K562 (cell line): ENCODE measurements at regions not wholly inside any gene's neighbourhood (a gene's known extent, or its start where the extent isn't known, plus 50 kb on each side); places are given as distances from the start of the nearest gene placed in this dataset.

Source experiments
- BACH1 ChIP-seq: fragments of 200-800 bp; sonication (Bioruptor generic); IDR thresholded peaks from 2 replicates; pipeline ENCODE4 v1.6.1; 2016; ENCODE audit warnings: missing genetic modification characterization, missing compliant biosample characterization
- MTF1 ChIP-seq: fragments of 250-450 bp; sonication (Bioruptor Pico); IDR thresholded peaks from 2 replicates; pipeline ENCODE4 v1.9.0; 2021; ENCODE audit warnings: moderate library complexity, mild to moderate bottlenecking, inconsistent platforms, borderline replicate concordance
- RHOXF2B ChIP-seq: fragments of 250-450 bp; sonication (Bioruptor Pico); conservative IDR thresholded peaks from 2 replicates; pipeline ENCODE4 v1.5.1; 2021
- SMAD3 ChIP-seq: fragments of 450-650 bp; formaldehyde crosslinking; conservative IDR thresholded peaks from 2 replicates; pipeline ENCODE4 v1.4.0; 2020; ENCODE audit warnings: mild to moderate bottlenecking
- SMAD4 ChIP-seq: fragments of 250-450 bp; sonication (Bioruptor Pico); conservative IDR thresholded peaks from 2 replicates; pipeline ENCODE4 v1.8.0; 2021; ENCODE audit warnings: inconsistent platforms, mild to moderate bottlenecking, moderate library complexity
- TEAD1 ChIP-seq, 2 experiments: fragments of 450-650 bp in 1 of 2; sonication (generic) in 1 of 2; formaldehyde crosslinking; IDR thresholded peaks; 2 replicates each; pipeline versions ENCODE4 v1.4.0 to v1.8.0; 2020 to 2022; ENCODE audit warnings: mild to moderate bottlenecking in 2 of 2, missing genetic modification reagents in 1 of 2
- ZBTB17 ChIP-seq: fragments of 450-650 bp; formaldehyde crosslinking; IDR thresholded peaks from 2 replicates; pipeline ENCODE4 v1.4.0; 2020; ENCODE audit warnings: mild to moderate bottlenecking
- ZBTB33 ChIP-seq: sonication (generic); formaldehyde crosslinking; IDR thresholded peaks from 2 replicates; pipeline ENCODE4 v1.8.1; 2023; ENCODE audit warnings: mild to moderate bottlenecking, missing genetic modification reagents
- ZNF239 ChIP-seq: fragments of 250-450 bp; sonication (Bioruptor Pico); IDR thresholded peaks from 2 replicates; pipeline ENCODE4 v1.4.0; 2020; ENCODE audit warnings: mild to moderate bottlenecking
- ZNF592 ChIP-seq: fragments of 450-650 bp; IDR thresholded peaks from 2 replicates; pipeline ENCODE4 v1.6.1; 2017; ENCODE audit warnings: antibody characterized with exemption, mild to moderate bottlenecking
- ZNF639 ChIP-seq, 2 experiments: fragments of 200-800 bp in 1 of 2; sonication (Bioruptor generic) in 1 of 2; sonication (generic) in 1 of 2; formaldehyde crosslinking in 1 of 2; IDR thresholded peaks in 1 of 2; conservative IDR thresholded peaks in 1 of 2; 2 replicates each; pipeline versions ENCODE4 v1.5.0 to v1.6.1; 2016 to 2020; ENCODE audit warnings: missing compliant biosample characterization in 1 of 2, missing genetic modification characterization in 1 of 2, missing genetic modification reagents in 1 of 2
- ZNF740 ChIP-seq, 3 experiments: fragments of 200-800 bp in 1 of 3; sonication (Bioruptor generic) in 1 of 3; sonication (generic) in 1 of 3; formaldehyde crosslinking in 1 of 3; IDR thresholded peaks; 2 replicates each; pipeline versions ENCODE4 v1.6.1 to v1.8.0; 2016 to 2022; ENCODE audit warnings: mild to moderate bottlenecking in 2 of 3, missing compliant biosample characterization in 2 of 3, missing genetic modification characterization in 2 of 3, missing genetic modification reagents in 1 of 3

GRCh38 chr7:77474756-77475155 is 58.6 kb upstream of the GSAP start (continued):
- TF ChIP-seq ZNF592: peak; percentile 69
- TF ChIP-seq RHOXF2B (CRISPR knock-in tag): 0 out of 2 replicates have a peak, but pooled peaks have one; percentile 69
- no peak for TF ChIP-seq ZBTB33 (CRISPR knock-in tag)
- no peak for TF ChIP-seq ZNF740 (CRISPR knock-in tag; IDR thresholded peaks at IDR 0.05)
- peak in 1 of 2 experiments; percentile 51; a peak in 1 of 4 replicates for TF ChIP-seq ZNF740 (tag; IDR thresholded peaks at IDR 0.05)
- peak in 1 of 2 experiments; percentile 75; a peak in 1 of 4 replicates for TF ChIP-seq TEAD1 (CRISPR knock-in tag; IDR thresholded peaks at IDR 0.05)
- no peak for TF ChIP-seq MTF1 (CRISPR knock-in tag)
- TF ChIP-seq ZNF239 (CRISPR knock-in tag): peak; percentile 80
- TF ChIP-seq ZBTB17 (CRISPR knock-in tag): no peak
- TF ChIP-seq SMAD3: peak; percentile 91
- 0 out of 2 replicates have a peak, but pooled peaks have one; percentile 51 for TF ChIP-seq BACH1
- TF ChIP-seq SMAD4: peak; percentile 53
- TF ChIP-seq ZNF639 (CRISPR knock-in tag; conservative IDR thresholded peaks at IDR 0.05 in 1 of 2, IDR thresholded peaks at IDR 0.05 in 1 of 2): 0 out of 4 replicates have a peak, but pooled peaks of 1 of the 2 experiments have one; percentile 64
